Stomach (tissue), 8 donors: ENCODE measurements at regions not wholly inside any gene's neighbourhood (a gene's known extent, or its start where the extent isn't known, plus 50 kb on each side); places are given as distances from the start of the nearest gene placed in this dataset.

Experiments used
- DNase-seq, 2 donors: peaks; one replicate each; pipeline versions ENCODE4 v3.0.0 to v3.0.0-alpha.2; 2013 to 2019
- H3K27ac ChIP-seq, 5 donors: fragments of 200-600 bp in 4 of 5; sonication (generic) in 4 of 5; one replicate each; pipeline ENCODE4 v1.5.1; 2013 to 2019; ENCODE audit warnings: mild to moderate bottlenecking in 1 of 5, moderate library complexity in 1 of 5
- H3K27me3 ChIP-seq, 3 donors: fragments of 200-600 bp; sonication (generic); one replicate each; pipeline ENCODE4 v1.5.1; 2017 to 2019; ENCODE audit warnings: mixed run types in 1 of 3
- H3K36me3 ChIP-seq, 4 donors: fragments of 200-600 bp; sonication (generic); 1 replicate in 3 of 4; 2 replicates in 1 of 4; pipeline ENCODE4 v1.5.1; 2016 to 2019
- H3K4me1 ChIP-seq, 4 donors: fragments of 200-600 bp; sonication (generic); one replicate each; pipeline ENCODE4 v1.5.1; 2016 to 2019
- H3K4me3 ChIP-seq, 4 donors: fragments of 200-600 bp; sonication (generic) in 3 of 4; one replicate each; pipeline ENCODE4 v1.5.1; 2016 to 2019; ENCODE audit warnings: mild to moderate bottlenecking in 1 of 4
- H3K9me3 ChIP-seq, 4 donors: fragments of 200-600 bp; sonication (generic); one replicate each; pipeline ENCODE4 v1.5.1; 2016 to 2019
- CTCF ChIP-seq, 7 experiments: fragments of 450-650 bp in 4 of 7; fragments of 200-600 bp in 3 of 7; sonication (generic) in 3 of 7; IDR thresholded peaks; one replicate each; pipeline ENCODE4 v1.5.1; 2016 to 2019; ENCODE audit warnings: antibody characterized with exemption in 7 of 7, control low read depth in 2 of 7, mild to moderate bottlenecking in 1 of 7
- EP300 ChIP-seq: sonication (generic); formaldehyde crosslinking; IDR thresholded peaks from one replicate; pipeline ENCODE4 v1.6.1; 2017; ENCODE audit warnings: antibody characterized with exemption
- POLR2A ChIP-seq, 4 donors: fragments of 450-650 bp; IDR thresholded peaks; one replicate each; pipeline ENCODE4 v1.6.1; 2016; ENCODE audit warnings: antibody characterized with exemption in 4 of 4, control low read depth in 2 of 4, mild to moderate bottlenecking in 1 of 4, moderate library complexity in 1 of 4
- POLR2AphosphoS5 ChIP-seq, 3 donors: sonication (generic); formaldehyde crosslinking; IDR thresholded peaks; one replicate each; pipeline ENCODE4 v1.6.1; 2016; ENCODE audit warnings: antibody characterized with exemption in 3 of 3
- WGBS, 5 donors: extraction: QIAGEN DNeasy Blood & Tissue Kit in 3 of 5; methylation state at CpG; one replicate each; pipeline versions ENCODE4 v1.1.5 to v1.1.7; 2013 to 2018; 5-methylcytosine and 5-hydroxymethylcytosine counted together
- intact Hi-C: fragments of 100-400 bp; cut with DNase I; formaldehyde crosslinking; loops from one replicate; pipeline ENCODE4 v1.15.1; 2023; ENCODE audit warnings: low total_unique reads
- donor health status: healthy with polysubstance abuse.
- donor health status: Bipolar disorder and iron deficiency.
- donor health status: healthy.

GRCh38 chr2:59967691-59968090, 585.8 kb downstream of the BCL11A start:
- H3K27me3 ChIP-seq: no peaks in the 10 kb centered on the region
- TF ChIP-seq EP300 (no peak), CTCF (IDR thresholded peaks at IDR 0.05) (no peak), POLR2AphosphoS5 (IDR thresholded peaks at IDR 0.05) (no peak), POLR2A (IDR thresholded peaks at IDR 0.05) (no peak)
- no peak overlapping the region for H3K27ac ChIP-seq
- no peak for DNase-seq
- H3K4me3 ChIP-seq: no peak overlapping the region
- H3K9me3 ChIP-seq: no peaks in the 10 kb centered on the region
- no peaks in the 10 kb centered on the region for H3K36me3 ChIP-seq
- H3K4me1 ChIP-seq: no peaks in the 10 kb centered on the region
- WGBS, 5 donors: 71 to 88% (median 82%) methylated on average over 3 of the region's 3 CpGs
- intact Hi-C loops: no loop called here

- intact Hi-C loops: no loop called here
- no peak for DNase-seq
- Histone ChIP-seq H3K9me3 (no peaks in the 10 kb centered on the region), H3K36me3 (no peaks in the 10 kb centered on the region), H3K27me3 (no peaks in the 10 kb centered on the region), H3K27ac (no peak overlapping the region), H3K4me1 (no peaks in the 10 kb centered on the region), H3K4me3 (no peak overlapping the region)
- TF ChIP-seq CTCF (IDR thresholded peaks at IDR 0.05): no peak
- no peak for TF ChIP-seq POLR2AphosphoS5 (IDR thresholded peaks at IDR 0.05)
- no peak for TF ChIP-seq EP300
- no peak for TF ChIP-seq POLR2A (IDR thresholded peaks at IDR 0.05)
Measured at GRCh38 chr2:59963157-59963556, 590.3 kb downstream of the BCL11A start.

GRCh38 chr2:59961746-59962145, 591.7 kb downstream of the BCL11A start:
- no peaks in the 10 kb centered on the region for H3K27me3 ChIP-seq
- intact Hi-C loops: no loop called here
- no peaks in the 10 kb centered on the region for H3K4me1 ChIP-seq
- no peak for DNase-seq
- H3K4me3 ChIP-seq: no peak overlapping the region
- no peak for TF ChIP-seq POLR2A (IDR thresholded peaks at IDR 0.05)
- no peak for TF ChIP-seq POLR2AphosphoS5 (IDR thresholded peaks at IDR 0.05)
- TF ChIP-seq CTCF (IDR thresholded peaks at IDR 0.05): no peak
- TF ChIP-seq EP300: no peak
- no peaks in the 10 kb centered on the region for H3K36me3 ChIP-seq
- 46 to 77% (median 55%) methylated on average over 2 of the region's 2 CpGs for WGBS, 5 donors
- no peaks in the 10 kb centered on the region for H3K9me3 ChIP-seq
- H3K27ac ChIP-seq: no peak overlapping the region

GRCh38 chr2:59959944-59960343, 593.5 kb downstream of the BCL11A start:
- 37 to 56% (median 54%) methylated on average over 3 of the region's 3 CpGs for WGBS, 5 donors
- H3K4me3 ChIP-seq: no peak overlapping the region

More at GRCh38 chr2:59959944-59960343, 593.5 kb downstream of the BCL11A start:
- DNase-seq: no peak
- no peaks in the 10 kb centered on the region for H3K4me1 ChIP-seq
- H3K27ac ChIP-seq: no peak overlapping the region
- no peaks in the 10 kb centered on the region for H3K36me3 ChIP-seq
- TF ChIP-seq EP300 (no peak), CTCF (IDR thresholded peaks at IDR 0.05) (no peak), POLR2A (IDR thresholded peaks at IDR 0.05) (no peak), POLR2AphosphoS5 (IDR thresholded peaks at IDR 0.05) (no peak)
- H3K9me3 ChIP-seq: no peaks in the 10 kb centered on the region
- intact Hi-C loops: no loop called here
- H3K27me3 ChIP-seq: no peaks in the 10 kb centered on the region
